ENCODE measurements at regions not wholly inside any gene's neighbourhood (a gene's known extent, or its start where the extent isn't known, plus 50 kb on each side); places are given as distances from the start of the nearest gene placed in this dataset.

GRCh38 chr12:115461401-115461800, 777.4 kb upstream of the TBX3 start:
- no peaks in the 10 kb centered on the region for H3K79me2 ChIP-seq (ENCODE audit: control insufficient read depth, insufficient read depth, low read length)
- BruUV-seq (replicated peaks) = no TSS peak
- POLR2A ChIA-PET = no interaction called here
- no peak for ATAC-seq
- no peaks in the 10 kb centered on the region for H3K27me3 ChIP-seq (ENCODE audit: control insufficient read depth in 2 of 2, insufficient read depth in 2 of 2, low read length in 2 of 2)
- no peak for FAIRE-seq
- H3K4me1 ChIP-seq (replicated peaks in 1 of 2; ENCODE audit: control insufficient read depth in 2 of 2, insufficient read depth in 2 of 2, low read length in 2 of 2) = no peaks in the 10 kb centered on the region
- CTCF ChIA-PET (ENCODE audit: low intra/inter-chr PET ratio) = no interaction called here
- intact Hi-C loops (cut with micrococcal nuclease) = no loop called here
- in situ Hi-C loops (cut with MboI) = no loop called here
- no peaks in the 10 kb centered on the region for H4K20me1 ChIP-seq (replicated peaks; ENCODE audit: control insufficient read depth, insufficient read depth, low read length)
- H3K4me3 ChIP-seq = no peak overlapping the region
- no peak overlapping the region for H3K4me2 ChIP-seq (ENCODE audit: insufficient read depth, low read length)
- H3K9me1 ChIP-seq (ENCODE audit: control insufficient read depth, insufficient read depth, low read length) = no peaks in the 10 kb centered on the region
- no peak overlapping the region for H3K9ac ChIP-seq (ENCODE audit: insufficient read depth in 1 of 2, low read depth in 2 of 2, low read length in 2 of 2)
- DNase-seq (ENCODE audit: extremely low read depth in 1 of 4, low spot score in 3 of 4) = no peak
- H2AFZ ChIP-seq (ENCODE audit: low read depth, low read length) = no peak overlapping the region
- H3K9me3 ChIP-seq (replicated peaks; ENCODE audit: control insufficient read depth, insufficient read depth, low read depth, low read length) = no peaks in the 10 kb centered on the region
- no peak overlapping the region for H3K27ac ChIP-seq (ENCODE audit: extremely low read depth, low read depth, low read length)
- no peaks in the 10 kb centered on the region for H3K36me3 ChIP-seq (ENCODE audit: control insufficient read depth, insufficient read depth, low read length)
- TF ChIP-seq ZNF41 (CRISPR knock-in tag; conservative IDR thresholded peaks at IDR 0.05) (no peak), ZNF780A (CRISPR knock-in tag; IDR thresholded peaks at IDR 0.05) (no peak), ATF2 (CRISPR knock-in tag; IDR thresholded peaks at IDR 0.05) (no peak), MYC (IDR thresholded peaks at IDR 0.05; ENCODE audit: low read depth, low read length) (no peak), MYC (CRISPR knock-in tag; IDR thresholded peaks at IDR 0.05; ENCODE audit: borderline replicate concordance, low read depth) (no peak), ZNF785 (CRISPR knock-in tag; IDR thresholded peaks at IDR 0.05) (no peak), ZNF140 (CRISPR knock-in tag; IDR thresholded peaks at IDR 0.05) (no peak), MEF2A (IDR thresholded peaks at IDR 0.05; ENCODE audit: control insufficient read depth, low read depth, low read length) (no peak), TFE3 (CRISPR knock-in tag; IDR thresholded peaks at IDR 0.05) (no peak), ARID3A (IDR thresholded peaks at IDR 0.05; ENCODE audit: borderline replicate concordance, low read depth, low read length) (no peak), UBTF (IDR thresholded peaks at IDR 0.05; ENCODE audit: borderline replicate concordance in 1 of 2, low read depth in 2 of 2, low read length in 2 of 2) (no peak), HSF4 (CRISPR knock-in tag; IDR thresholded peaks at IDR 0.05; ENCODE audit: borderline replicate concordance) (no peak), MAFF (IDR thresholded peaks at IDR 0.05; ENCODE audit: low read length) (no peak), ZBTB43 (CRISPR knock-in tag; IDR thresholded peaks at IDR 0.05) (no peak), KLF1 (tag; IDR thresholded peaks at IDR 0.05) (no peak), TCF7L2 (IDR thresholded peaks at IDR 0.05; ENCODE audit: low read depth, low read length) (no peak), POLR2A (conservative IDR thresholded peaks at IDR 0.05) (no peak)

All from K562 (cell line).